ENCODE measurements at regions not wholly inside any gene's neighbourhood (a gene's known extent, or its start where the extent isn't known, plus 50 kb on each side); places are given as distances from the start of the nearest gene placed in this dataset.

GRCh38 chr3:193959861-193960260 lies 176.1 kb upstream of the HES1 start:
- TF ChIP-seq POLR2A (IDR thresholded peaks at IDR 0.05) (no peak), CTCF (IDR thresholded peaks at IDR 0.05) (no peak)

Data from stomach (tissue), 4 donors.